Cardiac septum (tissue), 1 donor: ENCODE measurements at regions not wholly inside any gene's neighbourhood (a gene's known extent, or its start where the extent isn't known, plus 50 kb on each side); places are given as distances from the start of the nearest gene placed in this dataset.
"Not testable (repeated sequence)": the region's sequence is repeated elsewhere in the genome, so short reads cannot be mapped to it uniquely, and the experiment has no call there.

Source experiments
- DNase-seq: peaks from one replicate; pipeline ENCODE4 v3.0.0-alpha.2; 2020; ENCODE audit warnings: low spot score
- intact Hi-C: fragments of 100-400 bp; cut with DNase I; formaldehyde crosslinking; loops from one replicate; pipeline ENCODE4 v1.14.0; 2022
- donor health status: DM: no; HTN: no; CAD: no.

DNA sequence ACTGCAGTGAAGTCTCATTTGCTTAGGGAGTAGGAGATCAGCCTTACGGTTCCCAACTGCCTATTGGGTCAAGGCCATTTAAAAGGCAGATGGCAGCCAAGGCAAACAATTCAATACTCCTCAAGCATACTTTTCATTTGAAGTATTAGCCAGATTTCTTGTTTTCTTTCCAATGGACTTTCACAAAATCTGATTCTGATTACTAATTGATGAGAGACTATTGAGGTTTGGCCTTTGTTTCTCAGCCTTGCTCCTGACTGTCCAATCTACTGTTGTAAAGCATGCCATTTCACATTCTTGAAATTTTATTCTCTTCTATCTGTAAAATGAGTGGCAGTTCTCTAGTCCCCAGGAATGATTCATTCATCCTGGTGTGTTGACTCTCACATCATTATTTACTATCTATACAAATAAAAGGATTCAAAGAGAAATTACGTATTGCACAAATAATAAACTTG is 166.2 kb upstream of the TGFBR2 start:
- DNase-seq, result no peak
- intact Hi-C loops, result loop anchor here (5.0 kb wide), 3 partner anchors 72 to 167 kb away; partner anchors contain the start of gene TGFBR2

DNA sequence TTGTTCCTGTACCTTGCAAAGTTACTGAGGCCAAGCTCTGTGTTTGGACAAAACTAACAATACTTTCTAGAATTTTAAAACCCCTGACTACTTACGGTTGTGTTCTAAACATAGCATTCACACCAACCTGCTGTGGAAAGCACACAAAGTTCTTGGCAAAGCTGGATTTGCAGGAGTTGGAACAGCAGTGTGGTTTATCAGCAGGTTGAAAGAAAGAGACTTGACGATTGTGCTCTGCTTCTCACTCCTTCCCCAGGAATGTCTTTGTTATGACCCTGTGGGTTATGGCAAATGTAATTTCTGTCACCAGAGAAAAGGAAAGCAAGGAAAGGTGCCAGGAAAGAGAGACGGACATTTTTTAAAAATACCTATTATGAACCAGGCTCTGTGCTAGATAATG is 165.5 kb upstream of the TGFBR2 start:
- intact Hi-C loops, result loop anchor here (5.0 kb wide), 3 partner anchors 71 to 166 kb away; partner anchors contain the start of gene TGFBR2
- no peak for DNase-seq

DNA sequence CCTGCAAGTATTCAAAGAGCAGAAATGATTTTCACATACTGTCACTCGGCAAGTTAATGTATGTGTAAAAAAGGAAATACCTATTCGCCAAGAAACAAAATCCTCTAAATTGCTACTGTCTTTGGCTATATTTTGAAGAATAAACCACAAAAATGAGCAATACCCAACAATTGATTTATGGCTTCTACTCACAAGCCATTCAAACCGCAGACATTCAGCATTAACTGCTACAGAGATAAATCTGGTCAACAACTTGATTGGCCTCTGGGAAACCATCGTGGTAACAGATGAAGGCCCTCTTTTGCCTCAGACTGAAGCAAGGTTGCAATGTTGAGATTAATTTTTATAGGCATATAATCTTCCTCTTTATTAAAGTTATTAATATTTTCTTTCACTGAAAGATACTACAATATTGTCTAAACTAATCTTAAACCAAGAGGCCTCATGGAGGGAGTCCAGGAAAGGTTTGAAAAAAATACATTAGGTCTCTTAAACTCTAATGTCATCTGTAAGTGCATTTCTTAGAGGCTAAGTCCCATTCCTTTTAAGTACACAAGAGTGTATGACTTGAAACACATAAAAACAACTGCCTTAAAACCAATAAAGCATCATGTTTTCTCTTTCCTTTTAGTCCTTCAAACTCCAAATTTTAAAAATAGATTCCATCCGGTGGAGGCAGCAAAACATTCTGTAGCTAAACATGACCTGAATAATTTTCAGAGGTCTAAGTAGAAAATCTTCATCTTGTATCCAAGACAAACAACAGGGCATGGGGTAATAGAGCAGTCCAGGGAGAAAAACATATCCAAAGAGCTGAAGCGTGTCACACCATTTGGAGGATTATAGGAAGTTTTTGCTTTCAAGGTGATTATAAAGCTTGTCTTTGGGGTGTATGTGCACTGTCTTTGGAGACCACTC is 162.4 kb upstream of the TGFBR2 start:
- intact Hi-C loops, result loop anchor here (5.0 kb wide), 3 partner anchors 68 to 163 kb away; partner anchors contain the start of gene TGFBR2
- no peak for DNase-seq

DNA sequence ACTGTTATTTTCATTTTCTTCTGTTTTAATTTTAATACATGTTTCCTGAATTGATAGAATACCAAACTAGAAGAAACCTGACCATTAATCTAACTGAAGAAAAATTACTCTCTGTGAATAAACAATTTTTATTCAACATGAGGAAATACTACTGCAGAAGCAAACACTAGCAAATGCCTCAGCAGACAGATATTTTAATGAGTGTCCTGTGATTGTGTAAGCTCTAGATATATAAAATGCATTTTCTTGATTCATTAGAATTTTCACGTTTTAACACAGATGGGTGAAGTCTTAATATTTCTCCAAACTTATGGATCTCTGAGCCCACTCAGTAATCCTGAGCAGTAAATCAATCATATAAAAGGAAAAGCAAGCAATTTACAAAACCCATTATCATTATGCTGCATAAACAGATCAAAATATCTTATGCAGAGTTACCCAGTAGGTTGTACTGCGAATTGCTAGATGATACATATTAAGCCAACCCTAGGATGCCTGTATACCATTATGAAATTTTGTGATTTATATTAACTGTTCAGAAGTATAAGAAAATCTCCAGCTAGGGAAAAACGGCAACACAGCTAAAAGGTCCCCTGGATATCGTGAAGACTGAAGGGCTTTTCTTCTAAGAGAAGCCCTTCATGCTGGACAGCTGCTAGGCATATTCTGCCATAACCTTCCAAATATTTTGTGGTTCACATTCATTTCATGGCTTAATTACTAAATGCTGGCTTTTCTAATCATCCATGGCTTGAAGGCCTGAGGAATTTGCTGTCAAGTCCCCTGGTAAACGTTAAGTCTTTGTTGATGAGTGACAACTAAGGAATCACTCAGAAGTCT is 157.7 kb upstream of the TGFBR2 start:
- intact Hi-C loops, result loop anchor here (5.0 kb wide), 1 partner anchor 244 kb away; no protein-coding TSS in a partner anchor
- no peak for DNase-seq

DNA sequence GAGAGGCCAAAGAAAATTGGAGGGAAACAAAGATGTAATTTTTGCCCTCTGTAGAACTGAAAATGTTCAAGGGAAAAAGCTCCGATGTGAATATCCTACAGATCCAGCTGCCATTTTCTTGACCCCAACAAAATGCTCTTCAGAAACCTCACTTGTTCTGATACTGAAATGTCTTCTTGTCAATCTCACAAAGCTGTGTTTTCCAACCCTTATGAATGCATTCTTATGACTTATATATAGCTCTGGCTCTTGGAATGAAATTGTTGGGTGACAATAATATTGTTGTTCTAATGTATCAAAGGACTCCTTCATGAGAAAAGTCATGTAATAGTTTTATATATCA is 157.1 kb upstream of the TGFBR2 start:
- no peak for DNase-seq
- intact Hi-C loops, result loop anchor here (5.0 kb wide), 1 partner anchor 243 kb away; no protein-coding TSS in a partner anchor

DNA sequence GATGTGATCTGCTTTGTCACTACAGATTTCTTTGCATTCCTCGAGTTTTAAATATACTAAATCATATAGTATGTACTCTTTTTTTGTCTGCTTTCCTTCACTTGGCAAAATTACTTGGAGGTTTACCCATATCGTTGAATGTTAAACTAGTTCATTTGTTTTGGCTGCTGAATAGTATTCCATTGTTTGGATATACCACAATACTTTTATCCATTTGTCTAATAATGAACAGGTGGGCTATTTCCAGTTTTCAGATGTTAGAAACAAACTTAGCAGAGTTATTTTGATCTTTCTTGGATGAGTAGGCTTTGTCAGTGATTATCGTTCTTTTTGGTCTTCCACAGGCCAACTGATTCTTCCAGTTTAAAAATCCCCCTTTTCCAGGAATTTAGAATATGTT is 154.0 kb upstream of the TGFBR2 start:
- DNase-seq, result no peak
- intact Hi-C loops, result no loop called here

DNA sequence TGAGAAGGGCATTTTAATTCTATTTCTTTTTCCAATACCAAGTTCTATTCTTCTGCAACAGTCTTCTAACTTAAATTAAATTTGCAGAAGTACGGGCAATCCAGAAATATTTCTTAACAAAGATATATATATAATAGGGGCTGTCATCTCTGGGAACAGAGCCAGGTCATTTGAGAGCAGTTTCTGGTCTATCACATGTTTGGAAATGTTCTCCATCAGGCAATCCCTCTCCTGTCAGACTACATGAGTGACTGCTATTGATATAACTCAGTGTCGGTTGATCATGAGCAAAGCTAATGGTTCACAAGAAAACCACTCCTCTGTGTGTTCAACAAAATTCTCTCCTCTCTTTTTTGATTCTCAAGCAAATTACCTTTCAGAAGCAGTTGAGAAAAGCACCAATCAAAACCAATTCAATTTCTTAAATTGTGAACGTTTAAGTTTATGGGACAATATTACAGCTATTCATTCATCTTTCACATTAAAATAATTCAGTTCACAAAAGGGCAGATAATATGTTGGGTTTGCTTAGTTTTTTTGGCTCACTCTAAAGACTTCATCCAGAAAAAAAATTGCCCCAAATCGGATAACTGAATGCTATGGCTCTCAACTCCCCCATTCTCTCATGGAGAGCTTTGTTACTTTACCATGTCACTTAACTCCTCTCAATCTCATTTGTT is 152.9 kb upstream of the TGFBR2 start:
- no peak for DNase-seq
- intact Hi-C loops, result no loop called here

DNA sequence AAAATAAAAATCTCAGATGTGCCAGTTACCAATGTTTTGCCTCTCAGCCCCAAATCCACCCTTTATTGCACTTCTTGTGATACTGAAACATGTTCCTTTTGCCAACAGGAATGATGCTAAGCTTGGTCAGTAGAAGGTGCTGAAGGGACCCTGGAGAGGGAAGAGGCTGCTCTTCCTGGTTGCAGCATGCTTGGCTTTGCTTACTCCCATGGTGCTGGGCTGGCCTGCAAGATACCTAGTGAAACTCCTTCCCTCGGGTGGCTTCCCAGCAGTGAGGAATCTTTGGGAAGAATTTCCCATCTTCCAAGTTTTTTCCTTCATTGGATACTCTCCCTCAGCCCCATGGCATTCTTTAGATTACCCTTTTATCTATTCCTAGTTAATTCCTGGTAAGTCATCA is 151.8 kb upstream of the TGFBR2 start:
- intact Hi-C loops, result no loop called here
- DNase-seq, result no peak

DNA sequence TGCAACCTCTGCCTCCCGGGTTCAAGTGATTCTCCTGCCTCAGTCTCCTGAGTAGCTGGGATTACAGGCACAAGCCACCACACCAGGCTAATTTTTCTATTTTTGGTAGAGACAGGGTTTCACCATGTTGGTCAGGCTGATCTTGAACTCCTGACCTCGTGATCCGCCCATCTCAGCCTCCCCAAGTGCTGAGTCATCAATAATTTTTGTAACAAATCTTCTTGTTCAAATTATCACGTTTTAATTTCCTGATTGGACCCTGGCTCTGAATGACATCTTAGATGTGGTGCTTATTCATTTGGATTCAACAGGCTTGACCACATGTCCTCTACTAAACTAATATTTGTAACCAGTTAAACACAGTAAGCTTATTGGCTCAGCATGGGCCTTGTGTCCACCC is 151.3 kb upstream of the TGFBR2 start:
- intact Hi-C loops, DNase-seq: not testable (repeated sequence)

DNA sequence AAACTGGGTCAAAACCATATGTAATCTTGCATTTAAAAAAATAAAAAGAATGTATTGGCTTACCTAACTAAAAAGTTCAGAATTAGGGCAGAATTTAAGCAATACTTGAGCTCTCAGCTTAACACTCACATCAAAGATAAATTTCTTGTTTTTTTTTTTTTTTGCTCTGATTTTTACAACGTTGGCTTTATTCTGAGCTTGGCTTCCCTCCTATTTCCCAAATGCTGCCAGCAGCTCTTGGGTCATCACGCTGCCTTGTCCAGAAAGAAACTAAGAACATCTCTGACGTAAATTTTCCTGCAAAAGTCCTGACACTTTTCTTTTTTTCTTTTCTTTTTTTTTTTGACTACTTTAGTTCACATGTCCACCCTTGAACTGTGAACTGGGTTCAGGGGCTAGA is 150.6 kb upstream of the TGFBR2 start:
- DNase-seq, result no peak
- intact Hi-C loops, result no loop called here

DNA sequence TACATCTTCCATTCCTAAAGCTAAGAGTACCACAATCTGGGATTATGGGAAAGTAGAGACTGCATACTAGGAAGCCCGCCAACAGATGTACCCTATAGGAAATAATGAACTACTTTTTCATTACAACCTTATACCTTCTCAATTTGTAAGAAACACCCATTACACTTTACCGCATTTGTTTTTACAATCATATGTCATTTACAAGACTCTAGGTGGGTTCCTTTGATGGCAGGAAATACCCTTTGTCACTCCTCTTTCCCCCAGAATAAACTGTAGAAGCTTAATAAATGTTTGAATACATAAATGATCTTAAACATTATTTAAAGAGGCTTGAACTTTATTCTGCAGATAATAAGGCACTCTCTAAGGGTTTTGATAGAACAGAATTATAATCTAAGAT is 150.1 kb upstream of the TGFBR2 start:
- intact Hi-C loops, result no loop called here
- DNase-seq, result no peak

DNA sequence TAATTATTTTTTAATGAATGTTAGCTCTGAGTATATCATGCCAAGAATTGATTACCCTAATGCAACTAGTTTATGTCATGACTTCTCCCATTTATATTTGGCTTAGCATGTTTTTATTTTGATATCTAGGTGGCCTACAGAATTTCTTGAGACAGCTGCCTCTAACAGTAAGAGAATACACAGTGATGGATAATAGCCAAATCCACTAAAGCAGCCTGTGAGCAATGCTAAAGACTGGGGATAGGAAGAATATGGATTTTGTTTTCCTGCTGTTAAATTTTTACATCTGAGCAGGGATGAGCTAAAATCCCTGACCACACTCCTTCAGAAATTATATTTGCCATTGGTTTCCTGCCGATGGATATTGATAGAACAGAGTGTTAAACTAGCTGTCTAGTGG is 149.3 kb upstream of the TGFBR2 start:
- intact Hi-C loops, result no loop called here
- no peak for DNase-seq

DNA sequence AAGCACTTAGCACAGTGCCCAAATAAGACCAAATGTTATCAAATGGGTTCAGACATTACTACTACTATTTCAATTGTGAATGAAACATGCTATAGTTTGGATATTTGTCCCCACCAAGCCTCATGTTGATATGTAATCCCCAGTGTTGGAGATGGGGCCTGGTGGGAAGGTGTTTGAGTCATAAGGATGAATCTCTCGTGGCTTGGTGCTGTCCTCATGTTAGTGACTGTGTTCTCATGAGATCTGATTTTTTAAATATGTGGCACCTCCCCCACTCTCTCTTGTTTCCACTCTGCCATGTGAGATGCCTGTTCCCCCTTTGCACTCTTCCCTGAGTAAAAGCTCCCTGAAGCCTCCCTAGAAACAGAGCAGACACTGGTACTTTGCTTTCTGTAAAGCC is 148.7 kb upstream of the TGFBR2 start:
- no peak for DNase-seq
- intact Hi-C loops, result no loop called here

DNA sequence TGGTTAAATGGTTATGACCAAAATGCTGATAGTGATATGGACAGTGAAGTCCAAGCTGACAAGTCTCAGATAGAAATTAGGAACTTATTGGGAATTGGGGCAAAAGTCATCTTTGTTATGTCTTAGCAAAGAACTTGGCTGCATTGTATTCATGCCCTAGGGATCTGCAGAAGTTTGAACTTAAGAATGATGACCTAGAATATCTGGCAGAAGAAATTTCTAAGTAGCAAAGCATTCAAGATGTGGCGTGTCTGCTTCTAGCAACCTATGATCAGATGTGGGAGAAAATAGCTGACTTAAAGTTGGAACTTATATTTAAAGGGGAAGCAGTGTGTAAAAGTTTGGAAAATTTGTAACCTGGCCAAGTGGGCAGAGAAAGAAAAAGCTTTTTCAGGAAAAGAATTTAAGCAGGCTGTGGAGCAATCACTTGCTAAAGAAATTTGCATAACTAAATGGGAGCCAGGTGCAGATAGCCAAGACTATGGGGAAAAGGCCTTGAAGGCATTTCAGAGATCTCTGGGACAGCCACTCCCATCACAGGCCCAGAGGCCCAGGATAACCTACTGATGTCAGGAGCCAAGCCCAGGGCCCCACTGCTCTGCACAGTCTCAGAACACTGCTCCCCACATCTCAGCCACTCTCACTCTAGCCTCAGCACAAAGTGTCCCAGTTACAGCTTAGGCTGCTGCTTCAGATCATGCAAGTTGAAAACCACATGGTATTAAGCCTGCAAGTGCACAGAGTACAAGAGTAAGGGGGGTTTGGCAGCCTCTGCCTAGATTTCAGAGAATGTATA is 147.8 kb upstream of the TGFBR2 start:
- intact Hi-C loops, result no loop called here
- DNase-seq, result no peak

DNA sequence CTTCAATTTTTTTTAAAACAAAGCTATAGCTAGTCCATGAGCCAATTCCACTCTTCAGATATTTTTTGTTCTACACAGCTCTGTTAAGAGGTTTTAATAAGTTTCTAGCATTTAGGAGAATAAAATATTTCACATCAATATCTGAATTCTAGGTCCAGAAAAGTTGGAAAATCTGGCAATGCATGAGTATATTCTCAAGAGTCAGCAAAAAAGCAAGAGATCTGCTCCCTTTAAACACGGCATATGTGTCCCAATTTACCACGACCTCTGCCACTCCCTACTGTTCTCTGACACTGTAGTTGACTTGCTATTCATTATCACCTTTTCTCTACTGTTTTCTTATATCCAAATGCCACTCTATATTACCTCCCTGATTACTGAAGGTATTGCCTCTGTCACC is 145.1 kb upstream of the TGFBR2 start:
- DNase-seq, result no peak
- intact Hi-C loops, result no loop called here

DNA sequence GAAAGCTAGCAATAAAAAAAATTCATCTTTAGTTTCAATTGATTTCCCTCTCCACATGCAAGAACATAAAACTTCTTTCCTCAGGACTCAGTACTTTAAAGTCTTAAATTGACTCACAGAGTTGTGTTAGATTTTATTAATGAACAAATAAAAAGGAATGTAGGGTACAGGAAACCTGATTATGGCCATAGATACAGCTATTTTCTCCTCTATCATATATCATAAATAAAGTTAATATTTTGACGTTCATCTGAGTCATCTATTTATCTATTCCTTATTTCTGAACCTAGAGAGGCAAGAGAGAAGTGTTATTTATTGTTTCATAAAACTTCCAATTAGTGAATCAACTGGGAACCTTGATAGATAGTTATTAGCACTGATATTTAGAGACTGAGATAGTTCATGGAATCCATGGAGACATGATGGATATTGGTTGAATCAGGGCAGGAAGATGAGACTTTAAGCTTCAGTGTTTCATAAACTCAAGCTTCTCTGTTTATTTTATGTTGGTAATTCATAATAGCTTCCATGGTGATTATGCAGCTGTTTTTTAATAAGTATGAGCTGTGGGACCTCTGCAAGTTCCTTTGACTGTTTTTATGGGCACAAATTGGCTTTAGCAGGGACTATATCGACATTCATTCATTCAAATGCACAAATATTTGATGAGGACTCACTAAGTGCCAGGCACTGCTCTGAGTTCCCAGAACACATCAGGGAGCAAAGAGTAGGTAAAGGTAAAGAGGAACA is 143.5 kb upstream of the TGFBR2 start:
- no peak for DNase-seq
- intact Hi-C loops, result no loop called here

DNA sequence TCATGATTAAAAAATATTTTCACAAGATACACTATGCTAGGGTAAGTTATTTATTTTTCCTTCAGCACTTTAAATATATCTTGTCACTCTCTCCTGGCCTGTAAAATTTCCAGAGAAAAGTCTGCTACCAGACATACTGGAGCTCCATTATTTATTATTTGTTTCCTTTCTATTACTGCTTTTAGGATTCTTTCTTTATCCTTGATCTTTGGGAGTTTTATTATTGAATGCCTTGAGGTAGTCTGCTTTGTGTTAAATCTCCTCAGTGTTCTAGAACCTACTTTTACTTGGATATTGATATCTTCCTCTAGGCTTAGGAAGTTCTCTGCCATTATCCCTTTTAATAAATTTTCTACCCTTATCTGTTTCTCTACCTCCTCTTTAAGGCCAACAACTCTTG is 142.0 kb upstream of the TGFBR2 start:
- DNase-seq, result no peak
- intact Hi-C loops, result no loop called here

DNA sequence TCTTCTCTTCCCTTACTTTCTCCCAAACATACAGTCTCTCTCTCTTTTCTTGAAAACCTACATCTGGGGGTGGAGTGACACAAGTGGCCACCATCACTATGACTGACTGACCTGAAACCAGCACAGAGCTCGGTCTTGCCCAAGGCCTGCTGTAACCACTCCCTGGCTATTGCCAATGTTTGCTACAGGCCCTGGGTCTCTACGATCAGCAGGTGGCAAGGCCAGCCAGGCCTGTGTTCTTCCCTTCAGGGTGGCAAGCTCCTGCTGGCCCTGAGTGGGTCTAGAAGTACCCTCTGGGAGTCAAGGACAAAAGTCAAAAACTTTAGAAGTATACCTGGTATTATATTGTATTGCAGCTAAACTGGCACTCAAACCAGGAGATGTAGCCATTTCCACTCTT is 140.9 kb upstream of the TGFBR2 start:
- intact Hi-C loops, result no loop called here
- DNase-seq, result no peak
